ENCODE measurements at regions not wholly inside any gene's neighbourhood (a gene's known extent, or its start where the extent isn't known, plus 50 kb on each side); places are given as distances from the start of the nearest gene placed in this dataset.

DNA sequence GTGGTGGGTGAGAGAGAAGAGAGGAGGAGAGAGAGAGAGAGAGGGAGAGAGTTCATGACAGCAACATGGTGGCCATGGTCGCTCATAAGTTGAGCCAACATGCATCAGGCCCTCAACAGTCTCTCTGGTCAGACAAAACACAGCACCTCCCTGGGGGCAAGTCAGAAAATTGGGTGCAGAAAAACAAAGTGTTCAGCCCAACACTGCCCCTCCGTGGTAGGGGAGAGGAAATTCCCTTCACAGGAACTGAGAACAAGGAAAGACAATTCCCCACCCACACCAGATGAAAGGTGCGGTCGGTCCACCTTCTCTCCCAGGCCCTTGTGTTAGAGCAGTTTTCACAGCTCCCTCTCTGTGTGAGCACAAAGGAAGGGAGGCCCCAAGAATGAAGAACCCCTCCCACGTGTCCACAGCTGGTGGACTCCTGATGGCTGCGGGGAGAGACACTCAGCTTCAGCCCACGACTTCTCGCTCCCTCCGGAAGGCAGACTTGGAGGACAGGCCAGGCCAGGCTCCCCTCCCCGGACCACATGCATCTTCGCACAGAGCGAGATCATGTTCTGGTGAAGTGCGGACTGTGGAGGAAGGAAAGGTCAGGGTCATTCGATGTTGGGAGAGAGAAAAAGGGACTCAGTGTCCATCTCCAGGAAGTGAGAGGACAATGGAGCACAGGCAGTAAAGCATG lies 181.7 kb downstream of the ANAPC1 start (continued):
- TF ChIP-seq, protein P1, sequence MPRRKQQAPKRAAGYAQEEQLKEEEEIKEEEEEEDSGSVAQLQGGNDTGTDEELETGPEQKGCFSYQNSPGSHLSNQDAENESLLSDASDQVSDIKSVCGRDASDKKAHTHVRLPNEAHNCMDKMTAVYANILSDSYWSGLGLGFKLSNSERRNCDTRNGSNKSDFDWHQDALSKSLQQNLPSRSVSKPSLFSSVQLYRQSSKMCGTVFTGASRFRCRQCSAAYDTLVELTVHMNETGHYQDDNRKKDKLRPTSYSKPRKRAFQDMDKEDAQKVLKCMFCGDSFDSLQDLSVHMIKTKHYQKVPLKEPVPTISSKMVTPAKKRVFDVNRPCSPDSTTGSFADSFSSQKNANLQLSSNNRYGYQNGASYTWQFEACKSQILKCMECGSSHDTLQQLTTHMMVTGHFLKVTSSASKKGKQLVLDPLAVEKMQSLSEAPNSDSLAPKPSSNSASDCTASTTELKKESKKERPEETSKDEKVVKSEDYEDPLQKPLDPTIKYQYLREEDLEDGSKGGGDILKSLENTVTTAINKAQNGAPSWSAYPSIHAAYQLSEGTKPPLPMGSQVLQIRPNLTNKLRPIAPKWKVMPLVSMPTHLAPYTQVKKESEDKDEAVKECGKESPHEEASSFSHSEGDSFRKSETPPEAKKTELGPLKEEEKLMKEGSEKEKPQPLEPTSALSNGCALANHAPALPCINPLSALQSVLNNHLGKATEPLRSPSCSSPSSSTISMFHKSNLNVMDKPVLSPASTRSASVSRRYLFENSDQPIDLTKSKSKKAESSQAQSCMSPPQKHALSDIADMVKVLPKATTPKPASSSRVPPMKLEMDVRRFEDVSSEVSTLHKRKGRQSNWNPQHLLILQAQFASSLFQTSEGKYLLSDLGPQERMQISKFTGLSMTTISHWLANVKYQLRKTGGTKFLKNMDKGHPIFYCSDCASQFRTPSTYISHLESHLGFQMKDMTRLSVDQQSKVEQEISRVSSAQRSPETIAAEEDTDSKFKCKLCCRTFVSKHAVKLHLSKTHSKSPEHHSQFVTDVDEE (CRISPR knock-in tag; IDR thresholded peaks at IDR 0.05) = no peak
- no peak for TF ChIP-seq ZC3H10 (CRISPR knock-in tag; IDR thresholded peaks at IDR 0.05)
- TF ChIP-seq ZNF70 (CRISPR knock-in tag; IDR thresholded peaks at IDR 0.05) = no peak
- TF ChIP-seq ZNF8 (CRISPR knock-in tag; IDR thresholded peaks at IDR 0.05) = no peak
- TF ChIP-seq TCF4 (CRISPR knock-in tag; IDR thresholded peaks at IDR 0.05; ENCODE audit: borderline replicate concordance) = no peak
- TF ChIP-seq, protein P2, sequence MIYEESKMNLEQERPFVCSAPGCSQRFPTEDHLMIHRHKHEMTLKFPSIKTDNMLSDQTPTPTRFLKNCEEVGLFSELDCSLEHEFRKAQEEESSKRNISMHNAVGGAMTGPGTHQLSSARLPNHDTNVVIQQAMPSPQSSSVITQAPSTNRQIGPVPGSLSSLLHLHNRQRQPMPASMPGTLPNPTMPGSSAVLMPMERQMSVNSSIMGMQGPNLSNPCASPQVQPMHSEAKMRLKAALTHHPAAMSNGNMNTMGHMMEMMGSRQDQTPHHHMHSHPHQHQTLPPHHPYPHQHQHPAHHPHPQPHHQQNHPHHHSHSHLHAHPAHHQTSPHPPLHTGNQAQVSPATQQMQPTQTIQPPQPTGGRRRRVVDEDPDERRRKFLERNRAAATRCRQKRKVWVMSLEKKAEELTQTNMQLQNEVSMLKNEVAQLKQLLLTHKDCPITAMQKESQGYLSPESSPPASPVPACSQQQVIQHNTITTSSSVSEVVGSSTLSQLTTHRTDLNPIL (CRISPR knock-in tag; IDR thresholded peaks at IDR 0.05; ENCODE audit: low read depth) = no peak
- no peak for TF ChIP-seq ZFP30 (CRISPR knock-in tag; IDR thresholded peaks at IDR 0.05)
- TF ChIP-seq ARNTL (CRISPR knock-in tag; IDR thresholded peaks at IDR 0.05; ENCODE audit: borderline replicate concordance, low read depth) = no peak

DNA sequence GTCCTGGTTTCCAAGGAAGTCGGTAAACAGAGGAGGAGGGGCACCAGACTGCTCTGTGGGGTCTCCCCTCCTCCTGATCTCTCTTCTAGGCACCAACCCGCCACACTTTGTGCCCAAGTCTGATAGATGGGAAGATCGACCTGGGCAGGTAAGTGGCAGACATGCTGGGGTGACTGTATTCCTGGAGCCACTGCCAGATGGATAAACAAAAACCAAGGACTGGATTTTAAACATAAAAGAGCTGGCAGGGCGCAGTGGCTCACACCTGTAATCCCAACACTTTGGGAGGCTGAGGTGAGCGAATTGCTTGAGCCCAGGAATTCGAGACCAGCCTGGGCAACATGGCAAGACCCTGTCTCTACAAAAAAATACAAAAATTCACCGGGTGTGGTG lies 181.2 kb downstream of the ANAPC1 start:
- no peak for TF ChIP-seq ZNF8 (CRISPR knock-in tag; IDR thresholded peaks at IDR 0.05)
- TF ChIP-seq TCF4 (CRISPR knock-in tag; IDR thresholded peaks at IDR 0.05; ENCODE audit: borderline replicate concordance) = no peak
- no peak for TF ChIP-seq OSR1 (CRISPR knock-in tag; IDR thresholded peaks at IDR 0.05)
- TF ChIP-seq ESRRG (CRISPR knock-in tag; IDR thresholded peaks at IDR 0.05) = no peak
- no peak for TF ChIP-seq ZNF70 (CRISPR knock-in tag; IDR thresholded peaks at IDR 0.05)
- no peak for TF ChIP-seq ISL1 (CRISPR knock-in tag; IDR thresholded peaks at IDR 0.05)
- no peak for TF ChIP-seq GLIS3 (CRISPR knock-in tag; IDR thresholded peaks at IDR 0.05)
- TF ChIP-seq, protein P3, sequence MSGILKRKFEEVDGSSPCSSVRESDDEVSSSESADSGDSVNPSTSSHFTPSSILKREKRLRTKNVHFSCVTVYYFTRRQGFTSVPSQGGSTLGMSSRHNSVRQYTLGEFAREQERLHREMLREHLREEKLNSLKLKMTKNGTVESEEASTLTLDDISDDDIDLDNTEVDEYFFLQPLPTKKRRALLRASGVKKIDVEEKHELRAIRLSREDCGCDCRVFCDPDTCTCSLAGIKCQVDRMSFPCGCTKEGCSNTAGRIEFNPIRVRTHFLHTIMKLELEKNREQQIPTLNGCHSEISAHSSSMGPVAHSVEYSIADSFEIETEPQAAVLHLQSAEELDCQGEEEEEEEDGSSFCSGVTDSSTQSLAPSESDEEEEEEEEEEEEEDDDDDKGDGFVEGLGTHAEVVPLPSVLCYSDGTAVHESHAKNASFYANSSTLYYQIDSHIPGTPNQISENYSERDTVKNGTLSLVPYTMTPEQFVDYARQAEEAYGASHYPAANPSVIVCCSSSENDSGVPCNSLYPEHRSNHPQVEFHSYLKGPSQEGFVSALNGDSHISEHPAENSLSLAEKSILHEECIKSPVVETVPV (CRISPR knock-in tag; IDR thresholded peaks at IDR 0.05) = no peak
- no peak for ATAC-seq

DNA sequence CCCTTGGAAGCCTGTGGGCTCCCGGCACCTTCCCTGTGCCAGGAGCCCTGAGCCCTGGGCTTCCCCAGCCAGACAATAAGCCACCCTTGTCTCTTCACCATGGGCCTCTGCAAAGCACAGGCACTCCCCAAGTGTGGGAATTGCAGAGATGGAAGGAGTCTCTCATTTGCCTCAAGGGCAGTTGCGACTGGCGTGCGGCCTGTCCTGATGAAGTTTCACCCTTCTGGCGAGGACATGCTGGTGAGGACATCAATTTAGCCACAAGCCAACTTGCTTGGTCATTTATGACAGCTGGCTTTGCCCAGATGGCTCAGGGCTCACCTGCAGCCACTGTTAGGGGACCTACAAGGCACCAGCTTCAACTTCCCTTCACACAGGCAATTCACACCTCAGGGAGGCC lies 180.2 kb downstream of the ANAPC1 start:
- TF ChIP-seq PPARA (CRISPR knock-in tag; IDR thresholded peaks at IDR 0.05; ENCODE audit: borderline replicate concordance) (no peak), ISL1 (CRISPR knock-in tag; IDR thresholded peaks at IDR 0.05) (no peak), RARB (CRISPR knock-in tag; IDR thresholded peaks at IDR 0.05) (no peak), ZNF565 (CRISPR knock-in tag; conservative IDR thresholded peaks at IDR 0.05; ENCODE audit: low read depth) (no peak), ARNTL (CRISPR knock-in tag; IDR thresholded peaks at IDR 0.05; ENCODE audit: borderline replicate concordance, low read depth) (no peak), BACH2 (CRISPR knock-in tag; IDR thresholded peaks at IDR 0.05; ENCODE audit: borderline replicate concordance) (no peak), ZNF70 (CRISPR knock-in tag; IDR thresholded peaks at IDR 0.05) (no peak), ZNF8 (CRISPR knock-in tag; IDR thresholded peaks at IDR 0.05) (no peak), ZFP30 (CRISPR knock-in tag; IDR thresholded peaks at IDR 0.05) (no peak), ZFP3 (CRISPR knock-in tag; IDR thresholded peaks at IDR 0.05) (no peak)
- TF ChIP-seq, protein P4, sequence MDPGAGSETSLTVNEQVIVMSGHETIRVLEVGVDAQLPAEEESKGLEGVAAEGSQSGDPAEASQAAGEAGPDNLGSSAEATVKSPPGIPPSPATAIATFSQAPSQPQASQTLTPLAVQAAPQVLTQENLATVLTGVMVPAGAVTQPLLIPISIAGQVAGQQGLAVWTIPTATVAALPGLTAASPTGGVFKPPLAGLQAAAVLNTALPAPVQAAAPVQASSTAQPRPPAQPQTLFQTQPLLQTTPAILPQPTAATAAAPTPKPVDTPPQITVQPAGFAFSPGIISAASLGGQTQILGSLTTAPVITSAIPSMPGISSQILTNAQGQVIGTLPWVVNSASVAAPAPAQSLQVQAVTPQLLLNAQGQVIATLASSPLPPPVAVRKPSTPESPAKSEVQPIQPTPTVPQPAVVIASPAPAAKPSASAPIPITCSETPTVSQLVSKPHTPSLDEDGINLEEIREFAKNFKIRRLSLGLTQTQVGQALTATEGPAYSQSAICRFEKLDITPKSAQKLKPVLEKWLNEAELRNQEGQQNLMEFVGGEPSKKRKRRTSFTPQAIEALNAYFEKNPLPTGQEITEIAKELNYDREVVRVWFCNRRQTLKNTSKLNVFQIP (CRISPR knock-in tag; IDR thresholded peaks at IDR 0.05; ENCODE audit: borderline replicate concordance, low read depth) = no peak
- TF ChIP-seq, protein P2 (CRISPR knock-in tag; IDR thresholded peaks at IDR 0.05; ENCODE audit: low read depth) = no peak
- TF ChIP-seq, protein P1 (CRISPR knock-in tag; IDR thresholded peaks at IDR 0.05) = no peak
- TF ChIP-seq, protein P5, sequence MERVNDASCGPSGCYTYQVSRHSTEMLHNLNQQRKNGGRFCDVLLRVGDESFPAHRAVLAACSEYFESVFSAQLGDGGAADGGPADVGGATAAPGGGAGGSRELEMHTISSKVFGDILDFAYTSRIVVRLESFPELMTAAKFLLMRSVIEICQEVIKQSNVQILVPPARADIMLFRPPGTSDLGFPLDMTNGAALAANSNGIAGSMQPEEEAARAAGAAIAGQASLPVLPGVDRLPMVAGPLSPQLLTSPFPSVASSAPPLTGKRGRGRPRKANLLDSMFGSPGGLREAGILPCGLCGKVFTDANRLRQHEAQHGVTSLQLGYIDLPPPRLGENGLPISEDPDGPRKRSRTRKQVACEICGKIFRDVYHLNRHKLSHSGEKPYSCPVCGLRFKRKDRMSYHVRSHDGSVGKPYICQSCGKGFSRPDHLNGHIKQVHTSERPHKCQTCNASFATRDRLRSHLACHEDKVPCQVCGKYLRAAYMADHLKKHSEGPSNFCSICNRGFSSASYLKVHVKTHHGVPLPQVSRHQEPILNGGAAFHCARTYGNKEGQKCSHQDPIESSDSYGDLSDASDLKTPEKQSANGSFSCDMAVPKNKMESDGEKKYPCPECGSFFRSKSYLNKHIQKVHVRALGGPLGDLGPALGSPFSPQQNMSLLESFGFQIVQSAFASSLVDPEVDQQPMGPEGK (CRISPR knock-in tag; IDR thresholded peaks at IDR 0.05; ENCODE audit: borderline replicate concordance) = no peak
- no peak for ATAC-seq

Measured in SK-N-SH treated with all-trans-retinoic acid at 6 μM for 48 hours (cell line).